ENCODE measurements at regions not wholly inside any gene's neighbourhood (a gene's known extent, or its start where the extent isn't known, plus 50 kb on each side); places are given as distances from the start of the nearest gene placed in this dataset.
"Not testable (repeated sequence)": the region's sequence is repeated elsewhere in the genome, so short reads cannot be mapped to it uniquely, and the experiment has no call there.

- peak; percentile 64 for DNase-seq
These were observed 152.2 kb downstream of the TRIM27 start for GRCh38 chr6:28771401-28772267.

- DNase-seq = no peak
These were observed 151.1 kb downstream of the TRIM27 start for GRCh38 chr6:28772480-28773381.

GRCh38 chr6:28774292-28775051 lies 149.3 kb downstream of the TRIM27 start:
- no peak for DNase-seq

GRCh38 chr6:28775052-28775376 lies 148.8 kb downstream of the TRIM27 start:
- no peak for DNase-seq

- DNase-seq = no peak
These were observed 148.2 kb downstream of the TRIM27 start for GRCh38 chr6:28775405-28776129.

GRCh38 chr6:28776269-28777146 lies 147.3 kb downstream of the TRIM27 start:
- DNase-seq = peak; percentile 49

GRCh38 chr6:28777147-28777461 lies 146.7 kb downstream of the TRIM27 start:
- DNase-seq = peak; percentile 41

- no peak for DNase-seq
These were observed 141.6 kb downstream of the TRIM27 start for GRCh38 chr6:28782113-28782673.

- no peak for DNase-seq
These were observed 137.7 kb downstream of the TRIM27 start for GRCh38 chr6:28785962-28786679.

GRCh38 chr6:28789553-28790083 lies 134.2 kb downstream of the TRIM27 start:
- DNase-seq = peak; percentile 81

GRCh38 chr6:28791002-28791383 lies 132.8 kb downstream of the TRIM27 start:
- DNase-seq = no peak

- DNase-seq = peak; percentile 64
These were observed 129.4 kb downstream of the TRIM27 start for GRCh38 chr6:28794175-28795002.

- DNase-seq = not testable (repeated sequence)
These were observed 123.1 kb downstream of the TRIM27 start for GRCh38 chr6:28800647-28801046.

- DNase-seq = peak; percentile 53
These were observed 121.1 kb downstream of the TRIM27 start for GRCh38 chr6:28802417-28803336.

GRCh38 chr6:28803337-28803709 lies 120.5 kb downstream of the TRIM27 start:
- no peak for DNase-seq

- DNase-seq = peak; percentile 85
These were observed 116.0 kb downstream of the TRIM27 start for GRCh38 chr6:28807682-28808280.

GRCh38 chr6:28808383-28808782 lies 115.4 kb downstream of the TRIM27 start:
- peak; percentile 62 for DNase-seq

Measured in NCI-H748 treated with DMSO at 0.1 percent for 48 hours (cell line).